Breast epithelium (tissue), 4 donors: ENCODE measurements at regions not wholly inside any gene's neighbourhood (a gene's known extent, or its start where the extent isn't known, plus 50 kb on each side); places are given as distances from the start of the nearest gene placed in this dataset.

Source experiments
- DNase-seq, 2 donors: peaks; one replicate each; pipeline ENCODE4 v3.0.0-alpha.2; 2019; ENCODE audit warnings: low spot score in 2 of 2
- H3K27ac ChIP-seq, 2 donors: fragments of 200-600 bp; sonication (generic) in 1 of 2; one replicate each; pipeline ENCODE4 v1.5.1; 2016 to 2019; ENCODE audit warnings: mild to moderate bottlenecking in 1 of 2
- H3K27me3 ChIP-seq, 2 donors: fragments of 200-600 bp; sonication (generic) in 1 of 2; one replicate each; pipeline versions ENCODE4 v1.5.1 to v1.6.0; 2017 to 2019; ENCODE audit warnings: control low read depth in 1 of 2, mild to moderate bottlenecking in 1 of 2
- H3K36me3 ChIP-seq: fragments of 200-600 bp; one replicate; pipeline ENCODE4 v1.5.1; 2019
- H3K4me1 ChIP-seq, 2 donors: fragments of 200-600 bp; sonication (generic); one replicate each; pipeline ENCODE4 v1.5.1; 2016 to 2019; ENCODE audit warnings: control low read depth in 1 of 2
- H3K4me3 ChIP-seq, 3 donors: fragments of 200-600 bp; sonication (generic); 1 replicate in 2 of 3; 2 replicates in 1 of 3; pipeline ENCODE4 v1.5.1; 2016 to 2019; ENCODE audit warnings: mild to moderate bottlenecking in 3 of 3, moderate library complexity in 2 of 3
- H3K9me3 ChIP-seq, 2 donors: fragments of 200-600 bp; sonication (generic) in 1 of 2; one replicate each; pipeline ENCODE4 v1.5.1; 2016 to 2019; ENCODE audit warnings: control low read depth in 1 of 2
- POLR2A ChIP-seq: fragments of 450-650 bp; IDR thresholded peaks from one replicate; pipeline ENCODE4 v1.6.1; 2016; ENCODE audit warnings: antibody characterized with exemption, mild to moderate bottlenecking, moderate library complexity
- POLR2AphosphoS5 ChIP-seq, 3 donors: sonication (generic); formaldehyde crosslinking; IDR thresholded peaks; one replicate each; pipeline ENCODE4 v1.6.1; 2017; ENCODE audit warnings: antibody characterized with exemption in 3 of 3
- intact Hi-C: fragments of 100-400 bp; cut with DNase I; formaldehyde crosslinking; loops from one replicate; pipeline ENCODE4 v1.15.1; 2023; ENCODE audit warnings: low total_unique reads
- TF ChIP-seq, protein P1 (sequence below), 3 donors: fragments of 450-650 bp; IDR thresholded peaks; one replicate each; pipeline ENCODE4 v1.5.1; 2016 to 2017; ENCODE audit warnings: antibody characterized with exemption in 3 of 3, mild to moderate bottlenecking in 3 of 3, moderate library complexity in 3 of 3

DNA sequence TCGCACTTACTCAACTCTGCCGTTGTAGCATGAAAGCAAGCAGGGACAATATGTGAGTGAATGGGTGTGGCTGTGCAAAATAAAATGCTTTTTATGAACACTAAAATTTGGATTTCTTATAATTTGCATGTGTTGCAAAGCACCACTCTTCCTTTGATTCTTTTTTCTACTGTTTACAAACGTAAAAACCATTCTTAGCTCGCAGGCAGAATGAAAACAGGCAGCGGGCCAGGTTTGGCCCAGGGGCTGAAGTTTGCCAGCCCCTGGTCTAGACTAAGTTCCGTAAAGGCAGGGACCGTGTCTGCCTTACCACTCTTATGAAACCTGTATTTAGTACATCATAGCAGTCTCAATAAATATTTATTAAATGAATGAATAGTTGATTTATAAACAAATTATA is 83.7 kb upstream of the SPATS2L start:
- no peak for TF ChIP-seq POLR2A
- TF ChIP-seq, protein P1, sequence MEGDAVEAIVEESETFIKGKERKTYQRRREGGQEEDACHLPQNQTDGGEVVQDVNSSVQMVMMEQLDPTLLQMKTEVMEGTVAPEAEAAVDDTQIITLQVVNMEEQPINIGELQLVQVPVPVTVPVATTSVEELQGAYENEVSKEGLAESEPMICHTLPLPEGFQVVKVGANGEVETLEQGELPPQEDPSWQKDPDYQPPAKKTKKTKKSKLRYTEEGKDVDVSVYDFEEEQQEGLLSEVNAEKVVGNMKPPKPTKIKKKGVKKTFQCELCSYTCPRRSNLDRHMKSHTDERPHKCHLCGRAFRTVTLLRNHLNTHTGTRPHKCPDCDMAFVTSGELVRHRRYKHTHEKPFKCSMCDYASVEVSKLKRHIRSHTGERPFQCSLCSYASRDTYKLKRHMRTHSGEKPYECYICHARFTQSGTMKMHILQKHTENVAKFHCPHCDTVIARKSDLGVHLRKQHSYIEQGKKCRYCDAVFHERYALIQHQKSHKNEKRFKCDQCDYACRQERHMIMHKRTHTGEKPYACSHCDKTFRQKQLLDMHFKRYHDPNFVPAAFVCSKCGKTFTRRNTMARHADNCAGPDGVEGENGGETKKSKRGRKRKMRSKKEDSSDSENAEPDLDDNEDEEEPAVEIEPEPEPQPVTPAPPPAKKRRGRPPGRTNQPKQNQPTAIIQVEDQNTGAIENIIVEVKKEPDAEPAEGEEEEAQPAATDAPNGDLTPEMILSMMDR (IDR thresholded peaks at IDR 0.05), result no peak
- no peak for TF ChIP-seq POLR2AphosphoS5 (IDR thresholded peaks at IDR 0.05)
- Histone ChIP-seq H3K27ac (no peak overlapping the region), H3K4me3 (no peak overlapping the region), H3K9me3 (no peaks in the 10 kb centered on the region), H3K27me3 (no peaks in the 10 kb centered on the region), H3K36me3 (no peaks in the 10 kb centered on the region), H3K4me1 (peaks cover 0 to 2% of the 10 kb centered on the region in 2 donors)
- no peak for DNase-seq
- intact Hi-C loops, result loop anchor here (2.0 kb wide), 1 partner anchor 78 kb away; no protein-coding TSS in a partner anchor

DNA sequence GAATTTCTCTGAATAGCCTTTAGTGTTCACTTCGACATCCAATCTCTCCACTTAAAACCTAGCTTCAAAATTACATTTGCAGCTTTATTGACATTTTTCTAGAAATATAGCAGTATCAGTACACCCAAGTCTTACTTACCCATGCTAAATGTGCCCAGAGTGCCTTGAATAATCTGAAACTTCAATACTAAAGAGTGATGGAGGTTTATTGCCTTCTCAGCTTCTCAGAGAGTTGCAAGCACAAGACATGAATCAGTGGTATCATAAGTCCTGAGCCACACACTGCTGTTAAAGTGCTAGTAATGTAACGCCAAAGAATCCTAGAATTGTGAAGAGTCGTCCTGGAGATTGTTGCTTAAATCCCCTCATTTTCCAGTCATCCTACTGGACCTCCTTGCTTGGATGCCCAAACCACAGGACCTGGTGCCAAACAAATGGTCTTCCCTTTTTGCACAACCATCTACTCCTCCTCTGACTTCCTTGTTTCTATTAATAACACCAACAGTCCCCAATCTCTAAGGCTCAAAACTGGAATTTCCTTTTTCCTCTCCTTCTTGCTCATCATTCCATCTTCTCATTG is 83.2 kb upstream of the SPATS2L start:
- Histone ChIP-seq H3K27me3 (no peaks in the 10 kb centered on the region), H3K4me3 (no peak overlapping the region), H3K4me1 (peaks cover 0 to 2% of the 10 kb centered on the region in 2 donors), H3K9me3 (no peaks in the 10 kb centered on the region), H3K36me3 (no peaks in the 10 kb centered on the region), H3K27ac (no peak overlapping the region)
- no peak for DNase-seq
- TF ChIP-seq POLR2A (no peak), POLR2AphosphoS5 (IDR thresholded peaks at IDR 0.05) (no peak)
- TF ChIP-seq, protein P1 (IDR thresholded peaks at IDR 0.05), result no peak
- intact Hi-C loops, result loop anchor here (2.0 kb wide), 1 partner anchor 78 kb away; no protein-coding TSS in a partner anchor

DNA sequence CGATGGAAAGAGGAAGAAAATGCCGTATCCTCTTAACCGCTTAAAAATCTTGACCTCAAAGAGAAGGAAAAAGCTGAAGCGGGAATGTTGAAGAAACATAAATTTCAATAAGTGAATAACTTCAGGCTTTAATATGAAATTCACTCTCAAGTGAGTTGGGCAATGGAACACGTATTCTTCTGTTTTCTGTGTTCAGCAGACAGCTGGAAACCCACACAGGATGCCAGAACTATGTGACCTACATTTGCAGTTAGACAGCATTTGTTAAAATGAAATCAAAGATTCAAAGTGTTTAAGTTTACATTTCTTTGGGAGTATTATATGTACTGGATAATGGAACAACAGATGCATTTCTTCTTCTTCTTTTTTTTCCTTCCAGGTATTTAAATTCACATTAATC is 80.5 kb upstream of the SPATS2L start:
- DNase-seq, result no peak
- peak overlapping the region in 1 of 2 donors; percentile 34 for H3K27ac ChIP-seq
- TF ChIP-seq POLR2A, result no peak
- TF ChIP-seq, protein P1 (IDR thresholded peaks at IDR 0.05), result no peak
- no peak for TF ChIP-seq POLR2AphosphoS5 (IDR thresholded peaks at IDR 0.05)
- H3K36me3 ChIP-seq, result no peaks in the 10 kb centered on the region
- intact Hi-C loops, result no loop called here
- H3K9me3 ChIP-seq, result no peaks in the 10 kb centered on the region
- H3K4me3 ChIP-seq, result no peak overlapping the region
- no peaks in the 10 kb centered on the region for H3K27me3 ChIP-seq
- peaks cover 0 to 2% of the 10 kb centered on the region in 2 donors for H3K4me1 ChIP-seq

DNA sequence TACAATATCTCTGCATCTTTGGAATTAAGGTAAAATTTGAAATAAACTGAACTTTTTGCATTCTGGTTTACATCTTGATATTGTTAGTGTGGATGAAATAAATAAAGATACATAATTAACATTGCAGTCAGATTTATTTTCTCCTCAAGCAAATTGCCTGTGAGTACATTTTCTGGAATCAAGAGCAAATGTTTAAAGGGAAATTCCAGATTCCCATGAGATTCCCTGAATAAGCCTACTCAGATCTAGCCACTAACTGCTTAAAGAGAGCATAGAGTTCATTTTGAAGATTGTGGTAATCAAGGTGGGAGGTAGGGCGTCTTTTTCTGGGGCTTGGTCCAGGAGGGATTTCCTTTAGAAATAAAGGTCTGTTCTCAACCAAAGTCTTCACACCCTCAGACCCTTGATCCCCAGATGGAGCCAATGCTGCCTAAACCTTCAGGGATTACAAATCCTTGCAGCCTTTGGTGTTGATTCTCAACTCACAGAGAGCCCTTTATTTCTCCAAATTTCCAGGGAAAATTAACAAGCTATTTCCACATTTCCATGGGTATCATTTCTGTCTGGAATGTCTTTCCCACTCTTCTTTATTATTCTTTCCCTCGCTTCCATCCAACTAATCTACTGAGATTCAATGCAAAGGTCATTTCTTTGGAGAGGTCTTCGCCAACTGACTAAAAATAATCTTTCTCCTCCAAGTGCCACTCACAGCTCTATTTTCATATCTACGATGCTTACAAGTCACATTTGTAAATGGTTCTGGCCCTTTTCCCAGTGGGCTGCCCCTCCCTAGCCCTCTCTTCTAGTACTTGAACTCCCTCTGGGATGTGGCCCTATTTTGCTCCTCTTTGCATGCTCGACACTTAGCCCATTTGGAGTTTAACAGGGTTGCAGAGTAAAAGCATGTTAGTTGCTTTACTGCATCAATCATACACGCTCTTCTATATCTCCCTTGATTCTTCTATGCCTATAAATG is 79.8 kb upstream of the SPATS2L start:
- DNase-seq, result no peak
- Histone ChIP-seq H3K36me3 (no peaks in the 10 kb centered on the region), H3K4me1 (peaks cover 0 to 2% of the 10 kb centered on the region in 2 donors), H3K4me3 (no peak overlapping the region), H3K27ac (no peak overlapping the region), H3K9me3 (no peaks in the 10 kb centered on the region), H3K27me3 (no peaks in the 10 kb centered on the region)
- TF ChIP-seq, protein P1 (IDR thresholded peaks at IDR 0.05), result no peak
- TF ChIP-seq POLR2A (no peak), POLR2AphosphoS5 (IDR thresholded peaks at IDR 0.05) (no peak)
- intact Hi-C loops, result no loop called here

DNA sequence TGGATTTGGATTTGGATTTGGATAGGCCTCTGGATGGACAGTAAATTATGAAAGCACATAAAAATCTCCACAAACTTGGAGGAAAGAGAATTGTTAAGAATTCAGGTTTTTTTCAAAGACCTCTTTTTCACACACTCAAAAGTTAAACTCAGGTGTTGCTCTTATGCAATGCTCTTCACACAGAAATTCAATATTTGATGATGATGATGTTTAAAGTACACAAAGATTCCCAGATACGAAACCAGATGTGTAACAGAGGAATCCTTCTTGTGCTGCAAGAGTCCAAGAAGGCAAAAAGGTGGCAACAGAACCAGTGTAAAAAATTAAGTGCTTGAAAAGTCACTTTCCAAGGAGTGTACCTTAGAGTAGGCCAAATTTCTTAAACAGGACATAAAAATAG is 75.8 kb upstream of the SPATS2L start:
- no peaks in the 10 kb centered on the region for H3K9me3 ChIP-seq
- H3K4me3 ChIP-seq, result no peak overlapping the region
- H3K4me1 ChIP-seq, result no peaks in the 10 kb centered on the region
- no peaks in the 10 kb centered on the region for H3K36me3 ChIP-seq
- no peak for DNase-seq
- no peak for TF ChIP-seq POLR2A
- TF ChIP-seq, protein P1 (IDR thresholded peaks at IDR 0.05), result no peak
- TF ChIP-seq POLR2AphosphoS5 (IDR thresholded peaks at IDR 0.05), result no peak
- no peaks in the 10 kb centered on the region for H3K27me3 ChIP-seq
- H3K27ac ChIP-seq, result no peak overlapping the region
- intact Hi-C loops, result no loop called here
